PC-9 (cell line): ENCODE measurements at regions not wholly inside any gene's neighbourhood (a gene's known extent, or its start where the extent isn't known, plus 50 kb on each side); places are given as distances from the start of the nearest gene placed in this dataset.

Experiments
- BruUV-seq: library from RNA; stranded (reverse); fragments of 400-500 nt; replicated peaks from 2 replicates; lab custom pipeline; 2021; lab: Mats Ljungman, UMichigan
- CTCF ChIA-PET: fragments of 300-600 bp; sonication (Branson Sonifier 250); formaldehyde crosslinking; loops from one replicate; lab custom pipeline; 2022; ENCODE audit warnings: antibody characterized with exemption; lab: Charles Lee
- POLR2A ChIA-PET: fragments of 300-600 bp; sonication (Branson Sonifier 250); formaldehyde crosslinking; loops from one replicate; lab custom pipeline; 2022; ENCODE audit warnings: antibody characterized with exemption; ENCODE audit not compliant: unreplicated experiment; lab: Charles Lee
- DNase-seq, 2 experiments: peaks; one replicate each; pipeline versions ENCODE4 v3.0.0 to v3.0.0-alpha.2; 2015 to 2022; ENCODE audit warnings: mixed read lengths in 1 of 2
- H2AFZ ChIP-seq: fragments of 200-600 bp; sonication (generic); 2 replicates; pipeline ENCODE4 v1.8.1; 2017; ENCODE audit warnings: antibody characterized with exemption
- H3F3A ChIP-seq: fragments of 200-600 bp; sonication (generic); 2 replicates; pipeline ENCODE4 v1.8.1; 2017; ENCODE audit warnings: antibody characterized with exemption, mild to moderate bottlenecking, low read depth; ENCODE audit not compliant: insufficient read depth
- H3K27ac ChIP-seq: fragments of 200-600 bp; sonication (generic); 2 replicates; pipeline ENCODE4 v1.6.1; 2016; ENCODE audit warnings: mixed run types
- H3K27me3 ChIP-seq: fragments of 200-600 bp; sonication (generic); 2 replicates; pipeline ENCODE4 v1.6.1; 2016; ENCODE audit warnings: low read depth, mixed run types; ENCODE audit not compliant: insufficient read depth
- H3K36me3 ChIP-seq: fragments of 200-600 bp; sonication (generic); 2 replicates; pipeline ENCODE4 v1.6.1; 2016; ENCODE audit warnings: low read depth, mixed run types
- H3K4me1 ChIP-seq: fragments of 200-600 bp; sonication (generic); replicated peaks from 2 replicates; pipeline ENCODE4 v1.6.1; 2016; ENCODE audit warnings: mixed run types; ENCODE audit not compliant: insufficient read depth
- H3K4me2 ChIP-seq: fragments of 200-600 bp; sonication (generic); 2 replicates; pipeline ENCODE4 v1.6.1; 2017; ENCODE audit warnings: mixed run types
- H3K4me3 ChIP-seq: fragments of 200-600 bp; sonication (generic); 2 replicates; pipeline ENCODE4 v1.6.1; 2016; ENCODE audit warnings: mixed run types
- H3K79me2 ChIP-seq: fragments of 200-600 bp; sonication (generic); 2 replicates; pipeline ENCODE4 v1.6.1; 2017; ENCODE audit warnings: low read depth, mixed run types
- H3K9me2 ChIP-seq: fragments of 200-600 bp; sonication (generic); 2 replicates; pipeline ENCODE4 v1.8.1; 2017; ENCODE audit warnings: mild to moderate bottlenecking; ENCODE audit not compliant: insufficient read depth
- H3K9me3 ChIP-seq: fragments of 200-600 bp; sonication (generic); 2 replicates; pipeline ENCODE4 v1.8.1; 2016; ENCODE audit warnings: low read depth; ENCODE audit not compliant: insufficient read depth
- H4K20me1 ChIP-seq: fragments of 200-600 bp; sonication (generic); 2 replicates; pipeline ENCODE4 v1.8.1; 2017; ENCODE audit not compliant: insufficient read depth
- EZH2 ChIP-seq: fragments of 200-600 bp; sonication (generic); IDR thresholded peaks from 2 replicates; pipeline ENCODE4 v1.8.0; 2017; ENCODE audit warnings: antibody characterized with exemption, low read depth
- intact Hi-C: fragments of 100-400 bp; cut with micrococcal nuclease; formaldehyde crosslinking; loops from one replicate; pipeline ENCODE4 v1.10.0; 2022; ENCODE audit not compliant: unreplicated experiment
- TF ChIP-seq, protein P1 (sequence below): fragments of 200-600 bp; sonication (generic); conservative IDR thresholded peaks from 2 replicates; pipeline ENCODE4 v1.6.1; 2017; ENCODE audit warnings: mixed run types, antibody characterized with exemption, mild to moderate bottlenecking, moderate library complexity

DNA sequence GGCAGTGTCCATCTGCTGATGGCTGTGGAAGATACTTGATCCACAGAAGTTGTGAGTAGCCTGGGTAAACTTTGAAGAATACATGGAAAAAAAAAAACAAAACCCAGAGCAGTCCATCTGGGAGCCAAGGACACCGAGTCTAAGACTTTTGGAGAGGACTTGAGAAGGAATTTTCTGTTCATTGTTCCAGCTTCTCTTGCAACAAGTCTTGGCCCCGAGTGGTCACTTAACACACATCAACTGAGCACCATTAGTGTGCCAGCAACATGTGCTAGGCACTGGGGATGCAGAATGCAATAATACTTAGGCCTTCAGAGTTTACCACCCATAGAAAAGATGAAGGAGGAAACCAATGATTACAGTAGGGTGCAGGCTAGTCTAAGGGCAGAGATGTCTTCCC, 266.7 kb downstream of the EMP1 start:
- Histone ChIP-seq H4K20me1 (no peaks in the 10 kb centered on the region), H3K9me2 (peaks cover 4% of the 10 kb centered on the region; the same call in 1 of the 2 replicates), H3F3A (no peaks in the 10 kb centered on the region), H3K4me3 (no peak overlapping the region), H3K4me2 (no peak overlapping the region), H3K27ac (no peak overlapping the region), H3K27me3 (no peaks in the 10 kb centered on the region), H2AFZ (no peak overlapping the region), H3K79me2 (no peaks in the 10 kb centered on the region), H3K4me1 (no peaks in the 10 kb centered on the region), H3K9me3 (no peaks in the 10 kb centered on the region), H3K36me3 (no peaks in the 10 kb centered on the region)
- no TSS peak for BruUV-seq
- intact Hi-C loops, result no loop called here
- ChIA-PET CTCF (no interaction called here), POLR2A (interaction anchor here (0.5 to 0.6 kb wide), 2 partner anchors 240 to 659 kb away, joined by 3 read pairs; no protein-coding TSS in a partner anchor)
- DNase-seq, result no peak
- TF ChIP-seq, protein P1, sequence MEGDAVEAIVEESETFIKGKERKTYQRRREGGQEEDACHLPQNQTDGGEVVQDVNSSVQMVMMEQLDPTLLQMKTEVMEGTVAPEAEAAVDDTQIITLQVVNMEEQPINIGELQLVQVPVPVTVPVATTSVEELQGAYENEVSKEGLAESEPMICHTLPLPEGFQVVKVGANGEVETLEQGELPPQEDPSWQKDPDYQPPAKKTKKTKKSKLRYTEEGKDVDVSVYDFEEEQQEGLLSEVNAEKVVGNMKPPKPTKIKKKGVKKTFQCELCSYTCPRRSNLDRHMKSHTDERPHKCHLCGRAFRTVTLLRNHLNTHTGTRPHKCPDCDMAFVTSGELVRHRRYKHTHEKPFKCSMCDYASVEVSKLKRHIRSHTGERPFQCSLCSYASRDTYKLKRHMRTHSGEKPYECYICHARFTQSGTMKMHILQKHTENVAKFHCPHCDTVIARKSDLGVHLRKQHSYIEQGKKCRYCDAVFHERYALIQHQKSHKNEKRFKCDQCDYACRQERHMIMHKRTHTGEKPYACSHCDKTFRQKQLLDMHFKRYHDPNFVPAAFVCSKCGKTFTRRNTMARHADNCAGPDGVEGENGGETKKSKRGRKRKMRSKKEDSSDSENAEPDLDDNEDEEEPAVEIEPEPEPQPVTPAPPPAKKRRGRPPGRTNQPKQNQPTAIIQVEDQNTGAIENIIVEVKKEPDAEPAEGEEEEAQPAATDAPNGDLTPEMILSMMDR, result no peak
- no peak for TF ChIP-seq EZH2

DNA sequence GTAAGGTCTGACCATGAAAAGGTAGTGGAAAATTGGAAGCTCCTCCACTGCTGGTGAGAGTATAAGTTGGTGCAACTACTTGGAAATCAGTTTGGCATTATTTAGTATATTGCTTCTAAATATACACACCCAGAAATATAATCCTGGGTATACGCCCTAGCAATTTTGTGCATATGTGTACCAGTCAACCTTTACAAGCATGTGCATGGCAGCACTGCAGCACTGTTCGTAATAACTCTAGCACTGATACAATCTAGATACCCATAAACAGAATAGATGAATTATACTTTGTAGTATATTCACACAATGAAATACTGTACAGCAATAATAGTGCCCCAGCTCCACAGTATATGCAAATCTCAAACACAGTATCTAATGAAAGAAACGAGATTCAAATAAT, 265.9 kb downstream of the EMP1 start:
- Histone ChIP-seq H3K36me3 (no peaks in the 10 kb centered on the region), H3K9me3 (no peaks in the 10 kb centered on the region), H3K4me1 (no peaks in the 10 kb centered on the region), H3K27ac (no peak overlapping the region), H3K9me2 (peaks cover 4% of the 10 kb centered on the region; the same call in 1 of the 2 replicates), H3K79me2 (no peaks in the 10 kb centered on the region), H3K4me2 (no peak overlapping the region), H3F3A (no peaks in the 10 kb centered on the region), H4K20me1 (no peaks in the 10 kb centered on the region), H3K27me3 (no peaks in the 10 kb centered on the region), H2AFZ (no peak overlapping the region), H3K4me3 (no peak overlapping the region)
- no TSS peak for BruUV-seq
- POLR2A ChIA-PET, result no interaction called here
- intact Hi-C loops, result no loop called here
- CTCF ChIA-PET, result no interaction called here
- TF ChIP-seq, protein P1, result no peak
- no peak for DNase-seq

DNA sequence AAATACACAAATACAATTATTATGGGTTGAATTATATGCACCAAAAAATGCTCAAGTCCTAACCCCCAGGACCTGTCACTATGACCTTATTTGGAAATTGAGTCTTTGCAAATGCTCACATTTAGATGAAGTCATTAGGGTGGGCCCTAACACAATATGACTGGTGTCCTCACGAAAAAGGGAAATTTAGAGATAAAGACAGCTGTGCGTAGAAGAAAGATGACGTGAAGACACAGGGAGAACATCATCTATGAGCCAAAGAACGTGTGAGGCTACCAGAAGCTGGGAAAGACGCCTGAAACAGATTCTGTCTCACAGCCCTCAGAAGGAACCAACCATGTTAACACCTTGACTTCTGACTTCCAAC, 259.2 kb downstream of the EMP1 start:
- intact Hi-C loops, result no loop called here
- CTCF ChIA-PET, result no interaction called here

More for the DNA sequence above, 259.2 kb downstream of the EMP1 start:
- Histone ChIP-seq H3K27me3 (no peaks in the 10 kb centered on the region), H3K4me1 (no peaks in the 10 kb centered on the region), H3K36me3 (no peaks in the 10 kb centered on the region), H3K9me2 (no peaks in the 10 kb centered on the region), H3K79me2 (no peaks in the 10 kb centered on the region), H2AFZ (no peak overlapping the region), H3K4me3 (no peak overlapping the region), H3K9me3 (no peaks in the 10 kb centered on the region), H4K20me1 (no peaks in the 10 kb centered on the region), H3K27ac (no peak overlapping the region), H3K4me2 (no peak overlapping the region), H3F3A (no peaks in the 10 kb centered on the region)
- TF ChIP-seq EZH2, result no peak
- TF ChIP-seq, protein P1, result no peak
- POLR2A ChIA-PET, result no interaction called here
- BruUV-seq, result no TSS peak
- DNase-seq, result no peak
